ENCODE measurements at regions not wholly inside any gene's neighbourhood (a gene's known extent, or its start where the extent isn't known, plus 50 kb on each side); places are given as distances from the start of the nearest gene placed in this dataset.

DNA sequence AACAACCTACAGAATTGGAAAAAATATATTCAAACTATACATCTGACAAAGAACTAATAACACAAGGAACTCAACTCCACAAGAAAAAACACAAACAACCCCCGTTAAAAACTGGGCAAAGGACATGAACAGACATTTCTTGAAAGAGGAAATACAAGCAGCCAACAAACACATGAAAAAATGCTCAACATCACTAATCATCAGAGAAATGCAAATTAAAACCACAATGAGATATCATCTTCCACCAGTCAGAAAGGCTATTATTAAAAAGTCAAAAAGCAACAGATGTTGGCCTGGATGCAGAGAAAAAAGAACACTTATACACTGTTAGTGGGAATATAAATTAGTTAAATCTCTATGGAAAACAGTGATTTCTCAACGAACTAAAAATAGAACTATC lies 82.6 kb upstream of the CCDC91 start:
- no peak for DNase-seq (ENCODE audit: low read depth)

DNA sequence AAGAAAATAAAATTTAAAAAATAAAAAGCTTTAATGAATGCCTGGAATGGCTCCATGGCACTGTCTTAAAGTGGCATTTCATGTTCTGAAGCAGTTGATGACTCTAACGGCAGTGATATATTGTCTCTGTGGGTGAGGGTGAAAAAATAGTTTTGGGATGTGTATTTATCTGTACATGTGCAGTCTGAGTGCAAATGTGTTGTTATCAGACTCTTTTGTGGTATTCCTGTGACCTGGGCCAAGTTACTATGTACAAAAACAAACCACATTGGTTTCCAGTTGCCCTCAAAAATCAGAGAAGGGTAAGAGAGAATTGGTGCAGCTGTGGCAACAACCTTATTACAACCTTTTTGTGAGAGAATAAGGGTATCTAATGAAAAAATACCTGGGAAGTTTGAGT lies 81.7 kb upstream of the CCDC91 start:
- no peak for DNase-seq (ENCODE audit: low read depth)

GRCh38 chr12:28110329-28110728 lies 79.9 kb upstream of the CCDC91 start:
- no peak for DNase-seq (ENCODE audit: low read depth)

DNA sequence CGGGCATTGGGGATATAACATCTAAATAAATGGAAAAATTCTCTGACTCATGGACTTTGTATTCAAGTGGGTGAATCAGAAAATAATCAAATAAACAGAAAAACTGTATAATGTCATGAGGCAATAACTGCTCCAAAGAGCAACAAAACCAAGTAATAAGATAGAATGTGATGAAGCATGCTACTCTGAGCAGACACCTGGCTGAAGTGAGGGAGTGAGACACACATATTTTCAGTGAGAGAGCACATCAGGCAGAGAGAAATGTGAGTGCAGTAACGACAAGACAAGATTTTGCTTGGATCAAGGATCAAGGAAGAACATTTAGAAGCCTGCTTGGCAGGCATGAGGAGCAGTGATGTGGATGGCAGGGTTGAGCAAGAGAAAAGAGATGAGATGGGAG lies 75.8 kb upstream of the CCDC91 start:
- no peak for DNase-seq (ENCODE audit: low read depth)

DNA sequence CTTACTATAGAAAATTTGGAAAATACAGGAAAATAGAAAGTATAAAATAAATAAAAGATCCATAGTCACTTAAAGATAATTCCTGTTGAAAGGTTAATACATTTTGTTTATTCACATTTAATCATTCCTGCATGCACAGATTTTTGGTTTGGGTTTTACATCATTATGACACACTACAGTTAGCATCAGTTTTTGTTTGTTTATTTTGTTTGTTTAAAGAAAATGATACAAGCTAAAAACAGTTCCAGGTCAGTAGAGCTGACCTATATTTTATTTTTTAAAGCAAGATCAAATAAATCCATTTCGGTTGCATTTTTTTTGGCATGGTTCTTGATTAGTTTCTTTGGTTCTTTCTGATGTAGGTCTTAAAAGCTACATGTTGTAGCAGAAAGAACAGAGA lies 68.8 kb upstream of the CCDC91 start:
- no peak for DNase-seq (ENCODE audit: low read depth)

- DNase-seq (ENCODE audit: low read depth) = no peak
Observed at GRCh38 chr12:28121899-28122655, 68.2 kb upstream of the CCDC91 start.

GRCh38 chr12:28122756-28123155 lies 67.5 kb upstream of the CCDC91 start:
- DNase-seq (ENCODE audit: low read depth) = no peak

DNA sequence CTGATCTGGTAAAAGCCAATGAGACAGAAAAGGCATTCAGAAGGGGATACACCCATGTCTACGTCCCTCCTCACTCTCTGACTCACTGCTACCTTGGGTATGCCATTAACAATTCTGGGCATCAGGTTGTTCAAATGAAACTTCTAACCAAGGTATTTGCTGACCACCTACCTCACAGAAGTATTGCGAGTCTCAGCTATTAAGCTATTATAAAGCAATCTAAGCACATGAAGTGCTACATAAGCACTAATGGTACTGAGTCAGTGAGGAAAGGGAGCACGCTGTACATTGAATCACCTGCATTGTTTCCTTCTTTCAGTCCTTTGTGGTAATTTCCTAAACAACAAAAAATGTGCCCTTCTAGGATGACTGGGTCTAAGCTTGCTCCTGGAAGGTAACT lies 62.8 kb upstream of the CCDC91 start:
- no peak for DNase-seq (ENCODE audit: low read depth)

DNA sequence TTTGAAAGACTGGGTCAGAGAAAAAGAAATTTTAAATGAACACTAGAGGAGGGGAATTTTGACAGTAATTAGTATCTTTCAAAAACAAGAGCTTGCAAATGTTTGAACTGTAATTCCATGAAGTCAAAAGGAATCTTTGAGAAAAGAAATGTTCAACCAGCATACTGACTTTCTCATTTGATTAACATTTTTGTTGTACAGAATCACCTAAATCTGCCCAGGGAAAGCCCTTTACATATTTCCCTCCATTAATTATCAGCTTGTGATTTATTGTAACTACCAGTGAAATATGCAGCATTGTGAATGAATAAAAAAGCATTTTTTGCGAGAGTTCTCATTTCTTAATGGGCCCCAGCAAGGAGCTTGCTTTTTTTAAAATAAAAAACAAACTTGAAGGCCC lies 61.2 kb upstream of the CCDC91 start:
- DNase-seq (ENCODE audit: low read depth) = no peak

DNA sequence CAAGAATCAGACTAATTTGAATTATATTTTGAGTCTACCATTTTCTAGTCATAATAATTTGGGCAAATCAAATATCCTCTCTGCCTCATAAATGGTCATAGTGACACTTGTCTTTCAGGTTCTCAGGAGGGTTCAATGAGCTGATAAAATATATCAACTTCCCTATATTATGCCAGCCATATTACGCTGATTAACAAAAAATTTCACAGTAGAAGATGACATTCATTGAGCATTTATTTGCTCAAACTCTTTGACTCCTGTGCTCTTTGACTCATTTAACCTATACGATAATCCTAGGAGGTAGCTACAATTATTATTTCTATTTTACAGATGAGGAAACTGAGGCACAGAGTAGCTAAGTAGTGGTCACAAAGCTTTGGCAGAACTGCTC lies 60.0 kb upstream of the CCDC91 start:
- DNase-seq (ENCODE audit: low read depth) = no peak

DNA sequence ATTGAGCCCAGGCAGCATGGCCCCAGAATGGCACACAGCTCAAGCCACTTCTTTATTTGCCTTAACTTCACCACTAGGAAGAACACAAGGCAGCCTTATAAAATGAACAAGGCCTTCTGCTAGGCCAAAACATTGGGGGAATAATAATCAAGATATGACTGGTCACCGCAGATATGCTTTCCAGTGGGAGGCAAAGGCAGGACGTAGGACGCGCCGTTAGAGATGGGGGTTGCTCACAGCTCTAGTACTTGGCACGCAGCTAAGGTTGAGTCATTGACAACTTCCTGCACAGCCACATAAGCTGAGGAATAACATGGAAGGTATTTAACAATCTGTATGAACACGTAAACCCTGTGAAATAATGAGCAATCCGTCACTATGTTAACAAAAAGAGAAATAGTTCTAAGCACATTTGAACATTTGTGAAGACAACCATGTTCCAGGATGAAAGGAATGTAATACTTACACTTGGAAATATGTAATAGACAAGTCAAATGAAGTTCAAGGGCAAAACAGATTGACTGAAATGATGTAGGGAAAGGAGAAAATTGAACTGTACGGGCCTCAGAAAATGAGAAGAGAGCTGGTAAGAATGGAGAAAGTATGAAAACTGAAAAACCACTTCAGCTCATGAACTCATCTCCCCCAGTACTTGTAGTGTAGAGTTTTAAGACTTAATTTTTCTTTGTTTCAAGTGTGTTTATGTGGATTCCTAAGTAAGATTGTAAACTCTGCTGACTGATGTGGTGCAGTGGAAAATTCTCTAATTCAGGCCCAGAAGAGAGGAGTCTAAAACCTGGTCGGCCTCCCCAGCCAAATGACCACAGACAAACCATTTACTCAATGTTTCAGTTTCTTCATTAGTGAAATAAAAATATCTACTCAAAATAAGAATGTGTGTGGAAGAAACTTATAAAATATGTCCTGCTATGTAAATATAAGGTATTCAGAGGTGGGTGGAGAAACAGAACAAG lies 59.3 kb upstream of the CCDC91 start:
- peak; percentile 51 for DNase-seq (ENCODE audit: low read depth)

DNA sequence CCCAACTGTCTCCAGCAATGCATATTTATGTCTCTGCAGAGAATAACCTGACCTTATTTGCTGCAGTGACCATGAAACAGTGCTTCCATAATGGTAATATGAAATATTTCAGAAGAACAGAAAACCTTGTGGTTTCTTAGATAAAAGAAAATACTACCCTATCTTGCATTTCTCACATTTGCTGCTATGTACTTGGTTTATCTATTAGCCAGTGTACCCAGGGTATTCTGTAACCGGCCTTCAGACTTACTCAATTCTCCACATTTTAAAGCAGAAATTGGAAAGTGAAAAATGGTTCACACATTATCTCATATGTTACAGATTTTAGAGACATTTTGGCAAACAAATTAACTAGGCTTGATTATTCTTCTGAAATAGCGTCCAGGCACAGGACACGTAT lies 57.9 kb upstream of the CCDC91 start:
- no peak for DNase-seq (ENCODE audit: low read depth)

- DNase-seq (ENCODE audit: low read depth) = no peak
Observed at GRCh38 chr12:28135801-28136439, 54.3 kb upstream of the CCDC91 start.

DNA sequence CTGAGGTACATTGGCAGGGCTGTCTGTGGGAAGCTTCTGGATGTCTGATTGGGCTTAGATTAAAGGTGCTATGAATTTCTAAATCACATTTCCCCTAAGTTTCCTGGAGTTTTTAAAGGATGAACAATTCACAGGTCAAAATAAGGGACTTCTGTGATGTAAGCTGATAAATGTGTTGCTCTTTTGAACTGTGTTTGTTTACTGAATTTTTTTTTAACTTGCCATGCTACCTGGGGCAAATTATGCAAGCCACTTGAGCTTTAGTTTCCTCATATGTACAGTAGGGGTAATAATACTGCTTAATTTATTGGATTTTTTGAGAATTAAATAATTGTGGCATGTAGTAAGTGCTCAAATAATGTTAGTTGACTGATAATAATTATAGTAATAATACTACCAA lies 52.8 kb upstream of the CCDC91 start:
- no peak for DNase-seq (ENCODE audit: low read depth)

DNA sequence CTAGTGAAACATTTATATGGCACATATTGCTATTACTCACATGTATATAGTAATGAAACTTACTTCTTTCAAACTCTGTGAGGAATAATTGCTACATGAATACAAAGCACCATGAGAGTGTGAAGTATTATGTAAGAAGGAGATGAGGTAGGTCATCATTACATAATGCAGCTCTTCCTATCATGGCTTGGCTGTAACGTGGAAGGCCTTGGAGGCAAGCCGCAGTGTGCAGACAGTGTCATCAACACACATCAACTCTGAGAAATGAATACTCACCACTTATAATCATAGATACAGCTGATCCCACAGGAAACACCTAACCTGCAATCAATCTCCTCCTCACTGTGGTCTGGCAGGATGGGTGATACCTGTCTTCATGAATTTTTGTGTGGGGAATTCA lies 49.9 kb upstream of the CCDC91 start:
- no peak for DNase-seq (ENCODE audit: low read depth)
